IPS-20b (cell line): ENCODE measurements at regions not wholly inside any gene's neighbourhood (a gene's known extent, or its start where the extent isn't known, plus 50 kb on each side); places are given as distances from the start of the nearest gene placed in this dataset.
"Not testable (repeated sequence)": the region's sequence is repeated elsewhere in the genome, so short reads cannot be mapped to it uniquely, and the experiment has no call there.

ENCODE experiments used
- H3K27ac ChIP-seq: one replicate; pipeline ENCODE4 v1.5.1; 2013; ENCODE audit warnings: low read length
- H3K27me3 ChIP-seq: 2 replicates; pipeline ENCODE4 v1.6.1; 2013; ENCODE audit warnings: mild to moderate bottlenecking, low read length, inconsistent platforms; ENCODE audit not compliant: insufficient read depth
- H3K36me3 ChIP-seq: 2 replicates; pipeline ENCODE4 v1.6.1; 2013; ENCODE audit warnings: low read depth, mild to moderate bottlenecking, inconsistent platforms, low read length, moderate library complexity; ENCODE audit not compliant: insufficient read depth
- H3K4me1 ChIP-seq: 2 replicates; pipeline ENCODE4 v1.6.1; 2013; ENCODE audit warnings: mild to moderate bottlenecking, control low read depth, inconsistent platforms, low read length, moderate library complexity; ENCODE audit not compliant: insufficient read depth
- H3K4me3 ChIP-seq: 2 replicates; pipeline ENCODE4 v1.5.1; 2013; ENCODE audit warnings: mild to moderate bottlenecking, low read length, inconsistent platforms
- H3K9ac ChIP-seq: 2 replicates; pipeline ENCODE4 v1.6.1; 2013; ENCODE audit warnings: low read depth, mild to moderate bottlenecking, inconsistent platforms, low read length, moderate library complexity
- H3K9me3 ChIP-seq: 2 replicates; pipeline ENCODE4 v1.6.1; 2013; ENCODE audit warnings: mild to moderate bottlenecking, low read depth, low read length, inconsistent platforms; ENCODE audit not compliant: insufficient read depth

- no peaks in the 10 kb centered on the region for H3K4me1 ChIP-seq
- no peak overlapping the region for H3K9ac ChIP-seq
- peaks cover 11% of the 10 kb centered on the region for H3K9me3 ChIP-seq
- no peak overlapping the region for H3K27ac ChIP-seq
- no peaks in the 10 kb centered on the region for H3K36me3 ChIP-seq
- H3K4me3 ChIP-seq: no peak overlapping the region
- no peaks in the 10 kb centered on the region for H3K27me3 ChIP-seq
These were observed 838.4 kb downstream of the RAB28 start for GRCh38 chr4:12645732-12646131.

- no peaks in the 10 kb centered on the region for H3K4me1 ChIP-seq
- H3K4me3 ChIP-seq: no peak overlapping the region
- H3K9ac ChIP-seq: no peak overlapping the region
- H3K27me3 ChIP-seq: no peaks in the 10 kb centered on the region
- peaks cover 6% of the 10 kb centered on the region for H3K9me3 ChIP-seq
- H3K36me3 ChIP-seq: no peaks in the 10 kb centered on the region
- no peak overlapping the region for H3K27ac ChIP-seq
These were observed 839.9 kb downstream of the RAB28 start for GRCh38 chr4:12644261-12644660.

DNA sequence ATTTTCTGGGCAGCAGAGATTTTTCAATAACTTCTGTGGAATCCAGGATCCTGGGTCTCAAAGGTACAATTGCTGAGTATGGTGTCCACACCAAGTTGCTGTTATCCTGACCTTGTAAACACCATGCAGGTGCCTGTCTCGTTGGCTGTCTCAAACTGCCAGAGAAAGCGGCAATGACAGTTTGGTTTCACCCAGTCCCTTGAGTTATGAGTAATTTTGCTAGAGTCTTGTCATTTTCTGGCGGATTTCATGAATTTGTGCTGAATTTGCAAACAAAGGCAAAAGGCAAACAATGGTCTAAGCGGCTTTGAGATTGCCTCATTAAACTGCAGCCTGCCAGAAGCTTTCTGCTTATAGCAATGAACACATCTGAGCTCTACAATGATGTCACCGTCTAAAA lies 847.9 kb downstream of the RAB28 start:
- peaks cover 18% of the 10 kb centered on the region for H3K9me3 ChIP-seq
- H3K27me3 ChIP-seq: no peaks in the 10 kb centered on the region
- H3K9ac ChIP-seq: no peak overlapping the region
- H3K27ac ChIP-seq: no peak overlapping the region
- no peaks in the 10 kb centered on the region for H3K36me3 ChIP-seq
- no peaks in the 10 kb centered on the region for H3K4me1 ChIP-seq
- H3K4me3 ChIP-seq: no peak overlapping the region

- H3K27ac ChIP-seq: no peak overlapping the region
- peaks cover 18% of the 10 kb centered on the region for H3K9me3 ChIP-seq
- H3K9ac ChIP-seq: no peak overlapping the region
- H3K4me3 ChIP-seq: no peak overlapping the region
- no peaks in the 10 kb centered on the region for H3K4me1 ChIP-seq
- H3K27me3 ChIP-seq: no peaks in the 10 kb centered on the region
- H3K36me3 ChIP-seq: no peaks in the 10 kb centered on the region
These were observed 848.5 kb downstream of the RAB28 start for GRCh38 chr4:12635629-12636028.

GRCh38 chr4:12633053-12633651 lies 851.0 kb downstream of the RAB28 start:
- H3K4me1 ChIP-seq: no peaks in the 10 kb centered on the region
- no peak overlapping the region for H3K4me3 ChIP-seq
- no peak overlapping the region for H3K27ac ChIP-seq
- H3K36me3 ChIP-seq: no peaks in the 10 kb centered on the region
- H3K9ac ChIP-seq: no peak overlapping the region
- peaks cover 15% of the 10 kb centered on the region for H3K9me3 ChIP-seq
- no peaks in the 10 kb centered on the region for H3K27me3 ChIP-seq

- no peak overlapping the region for H3K4me3 ChIP-seq
- H3K4me1 ChIP-seq: peaks cover 11% of the 10 kb centered on the region; the same call in 1 of the 2 replicates
- no peak overlapping the region for H3K27ac ChIP-seq
- no peaks in the 10 kb centered on the region for H3K36me3 ChIP-seq
- H3K27me3 ChIP-seq: no peaks in the 10 kb centered on the region
- H3K9me3 ChIP-seq: no peaks in the 10 kb centered on the region
- no peak overlapping the region for H3K9ac ChIP-seq
These were observed 868.3 kb downstream of the RAB28 start for GRCh38 chr4:12615822-12616221.

GRCh38 chr4:12612876-12613275 lies 871.3 kb downstream of the RAB28 start:
- no peaks in the 10 kb centered on the region for H3K27me3 ChIP-seq
- no peaks in the 10 kb centered on the region for H3K36me3 ChIP-seq
- peaks cover 19% of the 10 kb centered on the region; the same call in 1 of the 2 replicates for H3K4me1 ChIP-seq
- no peaks in the 10 kb centered on the region for H3K9me3 ChIP-seq
- no peak overlapping the region for H3K9ac ChIP-seq
- no peak overlapping the region for H3K27ac ChIP-seq
- H3K4me3 ChIP-seq: no peak overlapping the region

GRCh38 chr4:12609212-12609875 lies 874.8 kb downstream of the RAB28 start:
- H3K27me3 ChIP-seq, H3K9me3 ChIP-seq, H3K27ac ChIP-seq, H3K9ac ChIP-seq, H3K36me3 ChIP-seq, H3K4me3 ChIP-seq: not testable (repeated sequence)
- peaks cover 25% of the 10 kb centered on the region for H3K4me1 ChIP-seq

DNA sequence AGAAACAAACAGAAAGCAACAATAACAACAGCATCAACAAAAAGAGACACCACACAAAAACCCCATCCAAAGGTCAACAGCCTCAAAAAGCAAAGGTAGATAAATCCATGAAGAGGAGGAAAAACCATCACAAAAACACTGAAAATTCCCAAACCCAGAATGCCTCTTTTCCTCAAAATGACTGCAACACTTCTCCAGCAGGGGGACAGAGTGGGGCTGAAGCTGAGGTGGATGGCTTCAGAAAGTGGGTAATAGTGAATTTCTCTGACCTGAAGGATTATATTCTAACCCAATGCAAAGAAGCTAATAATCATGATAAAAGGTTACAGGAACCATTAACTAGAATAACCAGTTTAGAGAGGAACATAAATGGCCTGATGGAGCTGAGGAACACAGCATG lies 888.2 kb downstream of the RAB28 start:
- Histone ChIP-seq H3K27me3 (no peaks in the 10 kb centered on the region), H3K27ac (no peak overlapping the region), H3K9me3 (peaks cover 4% of the 10 kb centered on the region; the same call in 1 of the 2 replicates), H3K9ac (no peak overlapping the region), H3K4me3 (no peak overlapping the region), H3K36me3 (no peaks in the 10 kb centered on the region), H3K4me1 (peaks cover 6% of the 10 kb centered on the region; the same call in 1 of the 2 replicates)

DNA sequence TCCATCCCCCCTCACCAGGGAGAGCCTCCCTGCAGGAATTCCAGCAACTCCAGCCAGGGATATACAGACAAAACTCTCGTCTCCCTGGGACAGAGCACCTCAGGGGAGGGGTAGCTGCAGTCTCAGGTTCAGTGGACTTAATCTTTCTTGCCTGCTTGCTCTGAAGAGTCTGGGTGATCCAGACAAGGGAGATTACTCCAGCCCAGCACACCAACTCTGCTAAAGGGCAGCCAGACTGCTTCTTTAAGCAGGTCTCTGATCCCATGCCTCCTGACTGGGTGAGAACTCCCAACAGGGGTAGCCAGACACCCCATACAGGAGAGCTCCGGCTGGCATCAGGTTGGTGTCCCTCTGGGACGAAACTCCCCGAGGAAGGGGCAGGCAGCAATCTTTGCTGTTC lies 888.7 kb downstream of the RAB28 start:
- Histone ChIP-seq H3K4me1 (peaks cover 6% of the 10 kb centered on the region; the same call in 1 of the 2 replicates), H3K27me3 (no peaks in the 10 kb centered on the region), H3K36me3 (no peaks in the 10 kb centered on the region), H3K4me3 (no peak overlapping the region), H3K9me3 (peaks cover 4% of the 10 kb centered on the region; the same call in 1 of the 2 replicates), H3K27ac (no peak overlapping the region), H3K9ac (no peak overlapping the region)

DNA sequence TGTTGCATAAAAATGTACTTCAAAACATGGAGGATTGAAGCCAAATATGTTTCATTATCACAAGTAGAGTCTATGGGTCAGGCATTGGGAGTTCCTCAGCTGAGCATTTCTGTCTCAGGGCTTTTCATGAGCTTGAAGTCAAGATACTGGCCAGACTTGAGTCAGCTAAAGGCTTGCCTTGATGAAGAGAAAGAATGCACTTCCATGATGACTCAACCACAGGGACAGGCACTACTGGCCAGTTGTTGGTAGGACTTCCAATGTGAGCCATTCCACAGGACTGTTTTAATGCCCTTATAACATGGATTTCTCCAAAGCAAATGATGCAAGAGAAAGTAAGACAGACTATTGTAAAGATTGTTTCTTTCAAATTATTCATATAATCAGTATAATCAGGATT lies 895.6 kb downstream of the RAB28 start:
- no peak overlapping the region for H3K9ac ChIP-seq
- H3K4me3 ChIP-seq: no peak overlapping the region
- H3K27me3 ChIP-seq: no peaks in the 10 kb centered on the region
- no peaks in the 10 kb centered on the region for H3K9me3 ChIP-seq
- no peak overlapping the region for H3K27ac ChIP-seq
- peaks cover 6% of the 10 kb centered on the region; the same call in 1 of the 2 replicates for H3K4me1 ChIP-seq
- H3K36me3 ChIP-seq: no peaks in the 10 kb centered on the region

DNA sequence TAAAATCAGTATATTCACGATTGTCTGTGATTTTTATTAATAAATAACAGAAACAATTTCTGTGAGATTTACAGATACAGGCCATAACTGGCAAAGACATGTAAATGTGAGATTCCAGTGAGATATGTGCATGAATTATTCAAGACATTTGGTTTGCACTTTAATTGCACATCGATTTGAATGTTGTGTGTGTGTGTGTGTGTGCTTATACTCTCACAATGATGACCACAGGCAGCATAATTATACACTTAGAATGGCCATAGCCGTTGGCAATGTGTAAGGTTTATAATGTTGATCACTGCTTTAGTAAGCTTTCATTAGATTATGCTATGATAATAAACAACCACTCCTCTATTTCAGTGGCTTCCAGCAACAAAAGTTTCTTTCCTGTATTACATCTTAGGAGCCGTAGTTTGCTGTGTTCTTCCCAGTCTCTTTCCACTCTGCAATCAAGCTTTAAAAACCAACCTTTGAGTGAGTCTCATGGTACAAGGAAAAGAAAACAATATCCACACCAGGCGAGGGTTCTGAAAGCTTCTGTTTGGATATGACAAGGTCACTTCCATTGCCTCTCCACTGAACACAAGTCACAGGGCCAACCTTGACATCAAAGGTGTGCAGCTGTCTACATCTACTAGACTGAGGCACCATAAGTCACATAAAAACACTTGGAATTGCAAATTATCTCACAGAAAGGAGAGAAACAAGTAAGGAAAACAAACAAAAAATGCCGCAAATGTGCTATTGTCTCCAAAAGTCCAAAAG lies 897.7 kb downstream of the RAB28 start:
- no peaks in the 10 kb centered on the region for H3K9me3 ChIP-seq
- H3K36me3 ChIP-seq: no peaks in the 10 kb centered on the region
- no peak overlapping the region for H3K9ac ChIP-seq
- H3K27ac ChIP-seq: no peak overlapping the region
- H3K4me1 ChIP-seq: no peaks in the 10 kb centered on the region
- no peak overlapping the region for H3K4me3 ChIP-seq
- H3K27me3 ChIP-seq: no peaks in the 10 kb centered on the region
